Colonic mucosa (tissue), 4 donors: ENCODE measurements at regions not wholly inside any gene's neighbourhood (a gene's known extent, or its start where the extent isn't known, plus 50 kb on each side); places are given as distances from the start of the nearest gene placed in this dataset.

ENCODE experiments used
- DNase-seq: peaks from one replicate; pipeline ENCODE4 v3.0.0-alpha.2; 2020
- H3K27ac ChIP-seq: fragments of 200-600 bp; one replicate; pipeline ENCODE4 v1.8.0; 2021
- H3K27me3 ChIP-seq: fragments of 200-600 bp; one replicate; pipeline ENCODE4 v1.8.0; 2021
- H3K36me3 ChIP-seq: fragments of 200-600 bp; one replicate; pipeline ENCODE4 v1.8.0; 2021
- H3K4me1 ChIP-seq: fragments of 200-600 bp; one replicate; pipeline ENCODE4 v1.8.0; 2021; ENCODE audit warnings: mild to moderate bottlenecking
- H3K4me3 ChIP-seq: fragments of 200-600 bp; one replicate; pipeline ENCODE4 v1.8.0; 2021
- H3K9ac ChIP-seq, 2 donors: one replicate each; pipeline ENCODE4 v1.7.0; 2013; ENCODE audit warnings: control low read depth in 2 of 2, low read depth in 2 of 2, low read length in 2 of 2
- H3K9me3 ChIP-seq: fragments of 200-600 bp; one replicate; pipeline ENCODE4 v1.8.0; 2021
- intact Hi-C: fragments of 100-400 bp; cut with DNase I; formaldehyde crosslinking; loops from one replicate; pipeline ENCODE4 v1.14.1; 2022
- TF ChIP-seq, protein P1 (sequence below): fragments of 200-600 bp; IDR thresholded peaks from one replicate; pipeline ENCODE4 v1.8.0; 2022; ENCODE audit warnings: antibody characterized with exemption, mild to moderate bottlenecking
- donor health status: healthy.
- donor health status: DM: no; HTN: no; CAD: no.
- donor health status: DM: no; HTN: no; CAD: no.

DNA sequence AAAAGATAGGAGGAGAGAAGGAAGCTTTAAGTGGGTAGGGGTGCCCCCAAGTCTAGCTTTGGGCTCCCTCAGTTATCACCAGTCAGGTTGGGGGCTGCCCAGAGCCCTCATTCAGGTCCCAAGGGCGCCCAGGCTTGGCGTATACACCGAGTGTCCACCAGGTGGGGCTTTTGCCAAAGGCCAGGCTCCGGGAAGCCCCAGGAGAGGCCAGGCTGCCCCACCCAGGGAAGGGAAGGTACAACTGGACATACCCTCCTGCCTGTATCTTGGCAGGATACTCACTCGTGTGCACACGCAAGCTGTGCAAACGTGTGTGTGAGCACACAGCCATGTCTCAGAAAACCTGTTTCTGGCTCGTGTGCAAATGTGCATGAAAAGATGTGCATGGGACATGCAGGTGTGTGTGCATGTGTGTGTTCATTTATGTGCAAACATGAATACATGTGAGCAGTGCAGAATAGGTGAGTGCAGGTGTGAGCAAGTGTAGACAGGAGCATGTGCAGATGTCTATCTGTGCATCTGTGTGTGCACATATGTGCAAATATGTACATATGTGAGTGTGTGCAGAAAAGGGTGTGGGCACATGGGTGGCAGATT, 103.9 kb upstream of the MYL2 start:
- peak; percentile 42 for DNase-seq
- no peak overlapping the region for H3K9ac ChIP-seq
- H3K27ac ChIP-seq, result no peak overlapping the region
- TF ChIP-seq, protein P1, sequence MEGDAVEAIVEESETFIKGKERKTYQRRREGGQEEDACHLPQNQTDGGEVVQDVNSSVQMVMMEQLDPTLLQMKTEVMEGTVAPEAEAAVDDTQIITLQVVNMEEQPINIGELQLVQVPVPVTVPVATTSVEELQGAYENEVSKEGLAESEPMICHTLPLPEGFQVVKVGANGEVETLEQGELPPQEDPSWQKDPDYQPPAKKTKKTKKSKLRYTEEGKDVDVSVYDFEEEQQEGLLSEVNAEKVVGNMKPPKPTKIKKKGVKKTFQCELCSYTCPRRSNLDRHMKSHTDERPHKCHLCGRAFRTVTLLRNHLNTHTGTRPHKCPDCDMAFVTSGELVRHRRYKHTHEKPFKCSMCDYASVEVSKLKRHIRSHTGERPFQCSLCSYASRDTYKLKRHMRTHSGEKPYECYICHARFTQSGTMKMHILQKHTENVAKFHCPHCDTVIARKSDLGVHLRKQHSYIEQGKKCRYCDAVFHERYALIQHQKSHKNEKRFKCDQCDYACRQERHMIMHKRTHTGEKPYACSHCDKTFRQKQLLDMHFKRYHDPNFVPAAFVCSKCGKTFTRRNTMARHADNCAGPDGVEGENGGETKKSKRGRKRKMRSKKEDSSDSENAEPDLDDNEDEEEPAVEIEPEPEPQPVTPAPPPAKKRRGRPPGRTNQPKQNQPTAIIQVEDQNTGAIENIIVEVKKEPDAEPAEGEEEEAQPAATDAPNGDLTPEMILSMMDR, result peak; percentile 58
- H3K9me3 ChIP-seq, result no peaks in the 10 kb centered on the region
- no peaks in the 10 kb centered on the region for H3K27me3 ChIP-seq
- intact Hi-C loops, result no loop called here
- H3K36me3 ChIP-seq, result no peaks in the 10 kb centered on the region
- H3K4me1 ChIP-seq, result no peaks in the 10 kb centered on the region
- no peak overlapping the region for H3K4me3 ChIP-seq

DNA sequence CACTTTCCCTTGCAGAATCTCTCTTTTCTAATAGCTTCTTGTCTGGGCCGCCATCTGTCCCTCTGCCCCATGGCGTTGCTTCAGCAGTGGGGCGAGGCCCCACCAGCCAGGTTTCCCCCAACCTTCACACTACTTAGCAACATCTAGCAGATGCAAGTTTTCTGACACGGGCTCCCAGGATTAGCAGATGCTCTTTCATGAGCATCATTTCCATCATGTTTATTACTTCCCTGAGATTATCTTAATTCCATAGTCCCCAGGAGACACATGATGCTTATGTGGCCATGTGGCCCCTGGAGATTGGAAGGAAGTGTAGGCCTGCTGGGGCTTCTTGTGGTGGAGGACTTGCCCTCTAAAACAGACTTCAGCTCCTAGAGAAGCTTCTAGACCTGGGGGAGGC, 102.0 kb upstream of the MYL2 start:
- no peaks in the 10 kb centered on the region for H3K27me3 ChIP-seq
- intact Hi-C loops, result no loop called here

DNA sequence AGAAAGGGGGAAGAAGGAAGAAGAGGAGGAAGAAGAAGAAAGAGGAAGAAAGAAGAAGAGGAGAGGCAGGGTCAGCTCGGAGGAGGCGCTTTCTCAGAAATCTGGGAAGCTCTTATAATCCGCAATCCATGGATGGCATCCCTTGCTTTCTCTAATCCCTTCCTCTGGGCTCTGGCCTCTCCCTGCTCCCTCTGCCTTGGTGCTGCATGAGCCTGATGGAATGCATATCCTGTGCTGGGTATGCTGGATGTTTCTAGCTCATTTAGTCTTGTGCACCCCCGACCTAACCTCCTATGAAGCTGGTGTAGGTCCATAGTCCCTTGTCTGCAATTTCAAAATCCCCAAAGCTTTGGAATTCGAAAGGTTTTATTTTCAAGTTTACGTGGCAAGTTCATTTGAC, 94.2 kb upstream of the MYL2 start:
- intact Hi-C loops, result no loop called here
- TF ChIP-seq, protein P1, result no peak
- H3K27ac ChIP-seq, result no peak overlapping the region
- H3K36me3 ChIP-seq, result no peaks in the 10 kb centered on the region
- no peaks in the 10 kb centered on the region for H3K4me1 ChIP-seq
- no peaks in the 10 kb centered on the region for H3K27me3 ChIP-seq
- no peak overlapping the region for H3K9ac ChIP-seq
- H3K4me3 ChIP-seq, result no peak overlapping the region
- H3K9me3 ChIP-seq, result no peaks in the 10 kb centered on the region
- DNase-seq, result no peak

More for the DNA sequence above, 102.0 kb upstream of the MYL2 start:
- no peaks in the 10 kb centered on the region for H3K36me3 ChIP-seq
- no peaks in the 10 kb centered on the region for H3K9me3 ChIP-seq
- TF ChIP-seq, protein P1, result no peak
- no peak overlapping the region for H3K9ac ChIP-seq
- H3K27ac ChIP-seq, result no peak overlapping the region
- no peak overlapping the region for H3K4me3 ChIP-seq
- no peaks in the 10 kb centered on the region for H3K4me1 ChIP-seq
- DNase-seq, result no peak

DNA sequence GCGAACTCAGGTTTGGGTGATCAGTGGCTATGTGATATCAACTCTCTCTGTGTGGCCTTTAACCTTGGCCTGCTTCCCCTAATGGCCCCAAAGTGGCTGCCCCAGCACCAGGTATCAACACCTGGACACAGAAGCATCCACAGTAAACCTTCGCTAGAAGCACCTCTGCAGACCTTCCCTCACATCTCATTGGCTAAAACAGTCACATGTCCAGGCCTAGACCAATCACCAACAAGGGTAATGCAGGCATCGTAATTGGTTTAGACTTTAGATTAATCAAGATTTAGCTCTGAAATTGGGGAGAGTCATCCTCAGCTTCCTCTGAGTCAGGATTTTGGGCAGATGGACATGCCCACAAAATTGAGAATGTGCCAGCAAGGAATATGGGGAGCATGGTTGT, 92.5 kb upstream of the MYL2 start:
- Histone ChIP-seq H3K27ac (no peak overlapping the region), H3K9me3 (no peaks in the 10 kb centered on the region), H3K4me1 (no peaks in the 10 kb centered on the region), H3K36me3 (no peaks in the 10 kb centered on the region), H3K4me3 (no peak overlapping the region), H3K27me3 (no peaks in the 10 kb centered on the region), H3K9ac (no peak overlapping the region)
- no peak for DNase-seq
- TF ChIP-seq, protein P1, result no peak
- intact Hi-C loops, result no loop called here

DNA sequence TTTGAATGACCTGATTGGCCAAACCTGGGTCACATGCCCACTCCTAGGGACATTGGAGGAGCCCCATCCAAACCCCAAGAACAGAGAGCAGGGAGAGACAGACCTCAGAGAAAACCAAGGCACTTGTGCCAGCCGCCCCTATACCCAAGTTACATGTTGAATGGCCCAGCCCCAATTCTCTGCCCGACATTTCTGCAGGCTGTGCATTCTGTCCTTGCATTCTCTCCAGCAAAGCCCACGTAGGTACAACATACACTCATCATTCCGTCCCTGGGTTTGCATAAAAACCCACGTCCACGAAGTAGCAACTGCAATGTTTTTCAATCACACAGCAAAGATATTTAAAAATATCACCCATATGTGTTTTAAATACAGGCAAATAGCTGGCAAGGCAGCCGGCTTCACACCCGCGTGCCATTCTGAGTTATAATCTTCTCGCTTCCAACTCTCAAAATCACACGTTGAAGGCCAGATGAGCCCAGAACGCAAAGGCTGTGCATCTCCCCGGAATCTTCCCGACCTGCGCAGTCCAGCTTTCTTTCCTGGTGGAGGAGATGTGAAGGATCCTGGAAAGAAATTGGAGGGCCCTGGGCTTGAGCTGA, 91.7 kb upstream of the MYL2 start:
- Histone ChIP-seq H3K36me3 (no peaks in the 10 kb centered on the region), H3K9me3 (no peaks in the 10 kb centered on the region), H3K4me3 (no peak overlapping the region), H3K27ac (no peak overlapping the region), H3K9ac (no peak overlapping the region), H3K4me1 (no peaks in the 10 kb centered on the region), H3K27me3 (no peaks in the 10 kb centered on the region)
- DNase-seq, result no peak
- TF ChIP-seq, protein P1, result no peak
- intact Hi-C loops, result no loop called here
